Stomach (tissue), 8 donors: ENCODE measurements at regions not wholly inside any gene's neighbourhood (a gene's known extent, or its start where the extent isn't known, plus 50 kb on each side); places are given as distances from the start of the nearest gene placed in this dataset.
A peak's percentile ranks its signal among the peaks of the same experiment; 100 is the strongest.

Experiments
- DNase-seq, 2 donors: peaks; one replicate each; pipeline versions ENCODE4 v3.0.0 to v3.0.0-alpha.2; 2013 to 2019
- H3K27ac ChIP-seq, 5 donors: fragments of 200-600 bp in 4 of 5; sonication (generic) in 4 of 5; one replicate each; pipeline ENCODE4 v1.5.1; 2013 to 2019; ENCODE audit warnings: mild to moderate bottlenecking in 1 of 5, moderate library complexity in 1 of 5
- H3K27me3 ChIP-seq, 3 donors: fragments of 200-600 bp; sonication (generic); one replicate each; pipeline ENCODE4 v1.5.1; 2017 to 2019; ENCODE audit warnings: mixed run types in 1 of 3
- H3K36me3 ChIP-seq, 4 donors: fragments of 200-600 bp; sonication (generic); 1 replicate in 3 of 4; 2 replicates in 1 of 4; pipeline ENCODE4 v1.5.1; 2016 to 2019
- H3K4me1 ChIP-seq, 4 donors: fragments of 200-600 bp; sonication (generic); one replicate each; pipeline ENCODE4 v1.5.1; 2016 to 2019
- H3K4me3 ChIP-seq, 4 donors: fragments of 200-600 bp; sonication (generic) in 3 of 4; one replicate each; pipeline ENCODE4 v1.5.1; 2016 to 2019; ENCODE audit warnings: mild to moderate bottlenecking in 1 of 4
- H3K9me3 ChIP-seq, 4 donors: fragments of 200-600 bp; sonication (generic); one replicate each; pipeline ENCODE4 v1.5.1; 2016 to 2019
- EP300 ChIP-seq: sonication (generic); formaldehyde crosslinking; IDR thresholded peaks from one replicate; pipeline ENCODE4 v1.6.1; 2017; ENCODE audit warnings: antibody characterized with exemption
- POLR2A ChIP-seq, 4 donors: fragments of 450-650 bp; IDR thresholded peaks; one replicate each; pipeline ENCODE4 v1.6.1; 2016; ENCODE audit warnings: antibody characterized with exemption in 4 of 4, control low read depth in 2 of 4, mild to moderate bottlenecking in 1 of 4, moderate library complexity in 1 of 4
- POLR2AphosphoS5 ChIP-seq, 3 donors: sonication (generic); formaldehyde crosslinking; IDR thresholded peaks; one replicate each; pipeline ENCODE4 v1.6.1; 2016; ENCODE audit warnings: antibody characterized with exemption in 3 of 3
- WGBS, 5 donors: extraction: QIAGEN DNeasy Blood & Tissue Kit in 3 of 5; methylation state at CpG; one replicate each; pipeline versions ENCODE4 v1.1.5 to v1.1.7; 2013 to 2018; 5-methylcytosine and 5-hydroxymethylcytosine counted together
- intact Hi-C: fragments of 100-400 bp; cut with DNase I; formaldehyde crosslinking; loops from one replicate; pipeline ENCODE4 v1.15.1; 2023; ENCODE audit warnings: low total_unique reads
- TF ChIP-seq, protein P1 (sequence below), 7 experiments: fragments of 450-650 bp in 4 of 7; fragments of 200-600 bp in 3 of 7; sonication (generic) in 3 of 7; IDR thresholded peaks; one replicate each; pipeline ENCODE4 v1.5.1; 2016 to 2019; ENCODE audit warnings: antibody characterized with exemption in 7 of 7, control low read depth in 2 of 7, mild to moderate bottlenecking in 1 of 7
- donor health status: healthy with polysubstance abuse.
- donor health status: Bipolar disorder and iron deficiency.
- donor health status: healthy.

DNA sequence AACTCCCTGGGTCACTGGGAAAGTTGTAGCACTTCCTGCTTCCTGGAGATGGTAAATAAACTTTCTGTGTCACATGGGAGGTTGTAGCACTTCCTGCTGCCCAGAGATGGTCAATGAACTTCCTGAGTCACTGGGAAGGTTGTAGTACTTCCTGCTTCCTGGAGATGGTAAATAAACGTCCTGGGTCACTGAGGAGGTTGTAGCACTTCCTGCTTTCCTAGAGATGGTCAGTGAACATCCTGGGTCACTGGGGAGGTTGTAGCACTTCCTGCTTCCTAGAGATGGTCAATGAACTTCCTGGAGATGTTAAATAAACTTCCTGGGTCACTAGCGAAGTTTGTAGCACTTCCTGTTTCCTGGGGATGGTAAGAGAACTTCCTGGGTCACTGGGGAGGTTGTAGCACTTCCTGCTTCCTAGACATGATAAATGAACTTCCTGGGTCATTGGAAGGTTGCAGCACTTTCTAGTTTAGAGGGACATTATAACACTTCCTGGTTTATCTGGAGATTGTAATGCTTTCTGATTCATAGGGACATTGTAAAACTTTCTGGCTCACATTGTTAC lies 62.3 kb upstream of the CD99 start:
- H3K9me3 ChIP-seq = peaks cover 0 to 23% (median 9%) of the 10 kb centered on the region in 4 donors

DNA sequence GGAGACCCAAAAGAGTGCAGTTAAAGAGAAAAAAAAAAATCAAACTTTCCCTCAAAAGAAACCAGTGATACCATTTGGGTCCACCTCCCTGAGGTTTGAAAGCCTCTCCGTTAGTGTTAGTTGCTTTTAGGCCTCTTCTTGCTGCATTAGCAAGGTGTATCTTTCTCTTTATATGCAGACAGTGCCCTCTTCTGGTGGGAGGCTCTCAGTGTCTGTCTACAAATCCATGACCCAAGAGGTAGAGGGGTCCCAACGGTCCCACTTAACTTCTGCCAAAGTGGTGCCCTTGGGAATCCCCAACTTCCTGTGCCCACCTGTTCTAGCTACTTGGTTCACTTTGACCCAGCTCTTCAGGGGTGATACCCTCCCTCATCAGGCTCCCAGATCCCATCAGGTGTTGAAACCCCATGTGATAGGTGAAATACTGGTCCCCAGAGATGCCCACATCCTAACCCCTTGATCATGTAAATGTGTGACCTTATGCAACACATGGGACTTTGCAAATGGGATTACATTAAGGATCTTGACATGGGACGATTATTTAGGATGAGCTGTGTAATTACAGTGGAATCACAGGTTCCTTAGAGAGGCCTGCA lies 63.7 kb upstream of the CD99 start:
- intact Hi-C loops = no loop called here
- peak; percentile 36 to 63 for DNase-seq
- H3K36me3 ChIP-seq = peaks cover 13 to 59% (median 42%) of the 10 kb centered on the region in 4 donors

More for the DNA sequence above, 62.3 kb upstream of the CD99 start:
- peak overlapping the region; percentile 1 to 79 (median 59) for H3K27ac ChIP-seq
- no peak overlapping the region for H3K4me3 ChIP-seq
- no peak for TF ChIP-seq EP300
- TF ChIP-seq, protein P1, sequence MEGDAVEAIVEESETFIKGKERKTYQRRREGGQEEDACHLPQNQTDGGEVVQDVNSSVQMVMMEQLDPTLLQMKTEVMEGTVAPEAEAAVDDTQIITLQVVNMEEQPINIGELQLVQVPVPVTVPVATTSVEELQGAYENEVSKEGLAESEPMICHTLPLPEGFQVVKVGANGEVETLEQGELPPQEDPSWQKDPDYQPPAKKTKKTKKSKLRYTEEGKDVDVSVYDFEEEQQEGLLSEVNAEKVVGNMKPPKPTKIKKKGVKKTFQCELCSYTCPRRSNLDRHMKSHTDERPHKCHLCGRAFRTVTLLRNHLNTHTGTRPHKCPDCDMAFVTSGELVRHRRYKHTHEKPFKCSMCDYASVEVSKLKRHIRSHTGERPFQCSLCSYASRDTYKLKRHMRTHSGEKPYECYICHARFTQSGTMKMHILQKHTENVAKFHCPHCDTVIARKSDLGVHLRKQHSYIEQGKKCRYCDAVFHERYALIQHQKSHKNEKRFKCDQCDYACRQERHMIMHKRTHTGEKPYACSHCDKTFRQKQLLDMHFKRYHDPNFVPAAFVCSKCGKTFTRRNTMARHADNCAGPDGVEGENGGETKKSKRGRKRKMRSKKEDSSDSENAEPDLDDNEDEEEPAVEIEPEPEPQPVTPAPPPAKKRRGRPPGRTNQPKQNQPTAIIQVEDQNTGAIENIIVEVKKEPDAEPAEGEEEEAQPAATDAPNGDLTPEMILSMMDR (IDR thresholded peaks at IDR 0.05) = no peak
- TF ChIP-seq POLR2A (IDR thresholded peaks at IDR 0.05) = no peak
- no peak for TF ChIP-seq POLR2AphosphoS5 (IDR thresholded peaks at IDR 0.05)
- DNase-seq = no peak
- H3K27me3 ChIP-seq = no peaks in the 10 kb centered on the region
- H3K36me3 ChIP-seq = peaks cover 4 to 49% (median 29%) of the 10 kb centered on the region in 4 donors
- no peaks in the 10 kb centered on the region for H3K4me1 ChIP-seq
- 61 to 74% (median 69%) methylated on average over 2 of the region's 2 CpGs for WGBS, 5 donors
- intact Hi-C loops = no loop called here

DNA sequence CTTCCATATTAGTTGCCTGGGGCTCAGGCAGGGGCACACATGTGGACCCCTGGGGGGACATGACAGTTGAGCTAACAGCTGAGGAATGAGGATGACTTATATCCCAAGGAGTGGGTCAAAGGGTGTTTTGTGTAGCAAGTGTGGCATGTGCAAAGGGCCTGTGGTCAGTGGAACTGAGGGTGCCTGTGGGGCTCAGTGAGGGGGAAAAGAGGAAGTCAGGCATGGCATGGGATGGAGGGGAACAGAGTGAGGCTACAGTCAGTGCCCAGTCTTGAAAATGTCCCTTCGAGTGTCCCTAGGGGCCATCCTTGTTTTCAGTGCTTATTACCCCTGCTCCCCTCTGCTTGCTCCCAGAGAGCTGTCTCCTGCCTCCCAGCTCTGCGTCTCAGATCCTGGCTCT lies 64.3 kb upstream of the CD99 start:
- H3K9me3 ChIP-seq = peaks cover 0 to 20% (median 9%) of the 10 kb centered on the region in 4 donors
- H3K36me3 ChIP-seq = peaks cover 13 to 65% (median 45%) of the 10 kb centered on the region in 4 donors
- no peak for DNase-seq
- no peak overlapping the region for H3K4me3 ChIP-seq
- TF ChIP-seq, protein P1 (IDR thresholded peaks at IDR 0.05) = no peak
- no peak for TF ChIP-seq POLR2A (IDR thresholded peaks at IDR 0.05)
- no peaks in the 10 kb centered on the region for H3K27me3 ChIP-seq
- H3K4me1 ChIP-seq = no peaks in the 10 kb centered on the region
- H3K27ac ChIP-seq = no peak overlapping the region
- intact Hi-C loops = no loop called here
- WGBS, 5 donors = 88 to 98% (median 94%) methylated on average over 2 of the region's 2 CpGs

More for the DNA sequence above, 63.7 kb upstream of the CD99 start:
- H3K4me1 ChIP-seq = no peaks in the 10 kb centered on the region
- no peaks in the 10 kb centered on the region for H3K27me3 ChIP-seq
- H3K27ac ChIP-seq = no peak overlapping the region
- TF ChIP-seq POLR2AphosphoS5 (IDR thresholded peaks at IDR 0.05) (no peak), EP300 (no peak), POLR2A (IDR thresholded peaks at IDR 0.05) (no peak)
- TF ChIP-seq, protein P1 (IDR thresholded peaks at IDR 0.05) = peak in 5 of 7 experiments; percentile 22 to 43 (median 38)
- no peak overlapping the region for H3K4me3 ChIP-seq
- 35 to 51% (median 49%) methylated on average over 3 of the region's 3 CpGs for WGBS, 5 donors
- peaks cover 0 to 23% (median 9%) of the 10 kb centered on the region in 4 donors for H3K9me3 ChIP-seq

DNA sequence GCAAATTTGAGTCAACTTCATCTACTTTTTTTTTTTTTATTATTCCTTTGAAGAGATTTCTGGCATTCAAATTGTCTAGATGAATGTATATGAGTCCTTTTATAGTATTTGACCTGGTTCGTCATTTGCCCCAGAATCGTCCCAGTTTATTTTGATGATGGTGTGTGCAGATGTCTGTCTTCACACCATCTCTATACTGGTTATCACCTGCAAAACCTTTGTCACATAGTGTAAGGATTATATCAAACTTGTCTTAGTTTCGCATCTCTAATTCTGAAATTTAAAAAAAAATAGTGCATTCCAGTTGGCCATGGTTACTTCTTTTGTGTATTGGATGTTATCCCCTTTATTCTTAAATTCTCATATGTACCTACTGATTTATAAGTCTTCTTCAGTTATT lies 70.5 kb upstream of the CD99 start:
- intact Hi-C loops = no loop called here

More for the DNA sequence above, 70.5 kb upstream of the CD99 start:
- H3K4me3 ChIP-seq = no peak overlapping the region
- DNase-seq = no peak
- H3K4me1 ChIP-seq = no peaks in the 10 kb centered on the region
- 94 to 96% (median 95%) methylated on average over 3 of the region's 3 CpGs for WGBS, 5 donors
- no peaks in the 10 kb centered on the region for H3K27me3 ChIP-seq
- H3K9me3 ChIP-seq = no peaks in the 10 kb centered on the region
- H3K27ac ChIP-seq = no peak overlapping the region
- TF ChIP-seq POLR2AphosphoS5 (IDR thresholded peaks at IDR 0.05) = no peak
- TF ChIP-seq POLR2A (IDR thresholded peaks at IDR 0.05) = no peak
- TF ChIP-seq, protein P1 (IDR thresholded peaks at IDR 0.05) = no peak
- no peak for TF ChIP-seq EP300
- peaks cover 16 to 81% (median 59%) of the 10 kb centered on the region in 4 donors for H3K36me3 ChIP-seq
